Body of pancreas (tissue), 4 donors: ENCODE measurements at regions not wholly inside any gene's neighbourhood (a gene's known extent, or its start where the extent isn't known, plus 50 kb on each side); places are given as distances from the start of the nearest gene placed in this dataset.

Experiments used
- ATAC-seq: fragments of 150-250 bp; one replicate; pipeline ENCODE4 v1.9.1; 2016
- DNase-seq, 4 donors: peaks; one replicate each; pipeline ENCODE4 v3.0.0-alpha.2; 2019
- H3K27ac ChIP-seq, 4 donors: fragments of 200-600 bp; sonication (generic); 1 replicate in 3 of 4; 2 replicates in 1 of 4; pipeline versions ENCODE4 v1.5.1 to v1.6.1; 2016 to 2019; ENCODE audit warnings: mild to moderate bottlenecking in 1 of 4, mixed read lengths in 1 of 4, moderate library complexity in 1 of 4
- H3K27me3 ChIP-seq, 2 donors: fragments of 200-600 bp; sonication (generic); one replicate each; pipeline ENCODE4 v1.6.0; 2016; ENCODE audit warnings: mild to moderate bottlenecking in 1 of 2
- H3K36me3 ChIP-seq, 2 donors: fragments of 200-600 bp; sonication (generic); replicated peaks in 1 of 2; 2 replicates each; pipeline ENCODE4 v1.5.1; 2016; ENCODE audit warnings: low read depth in 2 of 2; ENCODE audit not compliant: insufficient read depth in 1 of 2
- H3K4me1 ChIP-seq: fragments of 200-600 bp; sonication (generic); one replicate; pipeline ENCODE4 v1.6.0; 2016
- H3K4me3 ChIP-seq, 2 donors: fragments of 200-600 bp; sonication (generic); 1 replicate in 1 of 2; 2 replicates in 1 of 2; pipeline ENCODE4 v1.5.1; 2016 to 2019
- H3K9me3 ChIP-seq, 3 donors: fragments of 200-600 bp; sonication (generic); 1 replicate in 2 of 3; 2 replicates in 1 of 3; pipeline ENCODE4 v1.5.1; 2016
- POLR2A ChIP-seq, 3 donors: fragments of 450-650 bp; IDR thresholded peaks; one replicate each; pipeline ENCODE4 v1.6.1; 2016; ENCODE audit warnings: antibody characterized with exemption in 3 of 3, mild to moderate bottlenecking in 2 of 3
- WGBS, 2 donors: methylation state at CpG; one replicate each; pipeline ENCODE4 v1.1.5; 2017; 5-methylcytosine and 5-hydroxymethylcytosine counted together
- intact Hi-C: fragments of 100-400 bp; cut with DNase I; formaldehyde crosslinking; loops from one replicate; pipeline ENCODE4 v1.15.1; 2023
- TF ChIP-seq, protein P1 (sequence below), 7 experiments: fragments of 450-650 bp in 4 of 7; fragments of 200-600 bp in 3 of 7; sonication (generic) in 3 of 7; IDR thresholded peaks; one replicate each; pipeline ENCODE4 v1.5.1; 2016 to 2019; ENCODE audit warnings: antibody characterized with exemption in 7 of 7

DNA sequence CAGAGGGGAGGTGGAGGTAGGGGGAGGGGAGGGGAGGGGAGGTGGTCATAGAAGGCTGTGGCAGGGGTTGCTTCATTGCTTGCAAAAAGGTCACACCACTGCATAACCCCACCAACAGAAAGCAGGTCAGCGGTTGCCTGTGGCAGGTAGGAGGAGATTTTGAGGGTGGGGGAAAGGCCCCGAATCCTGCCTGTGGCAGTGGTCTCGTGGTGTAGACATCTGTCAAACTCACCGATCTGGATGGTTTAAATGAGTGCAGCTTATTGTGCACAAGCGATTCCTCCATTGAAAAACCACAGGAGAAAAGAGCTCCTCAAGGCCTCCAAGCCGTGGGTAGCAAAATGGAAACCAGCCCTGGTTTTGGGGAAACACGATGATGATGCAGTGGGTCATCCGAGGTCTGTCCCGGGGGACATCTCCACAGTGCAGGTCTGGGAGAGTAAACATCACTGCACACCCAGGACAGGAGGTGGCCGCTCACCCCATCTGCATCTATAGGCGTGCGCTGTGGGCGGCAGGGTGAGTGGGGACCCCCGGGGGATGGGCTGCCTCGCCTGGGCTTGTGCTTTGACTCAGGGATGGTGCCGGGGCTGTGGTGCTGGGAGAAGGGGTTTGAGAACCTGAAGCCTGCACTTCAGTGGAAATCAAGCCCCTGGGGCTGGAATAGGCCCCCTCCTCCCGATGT, 112.3 kb downstream of the CRYAA start:
- 64 to 73% methylated on average over 13 to 14 of the region's 17 CpGs for WGBS, 2 donors
- DNase-seq, result no peak
- no peaks in the 10 kb centered on the region for H3K27me3 ChIP-seq
- no peaks in the 10 kb centered on the region for H3K4me1 ChIP-seq
- H3K27ac ChIP-seq, result no peak overlapping the region
- H3K9me3 ChIP-seq, result no peaks in the 10 kb centered on the region
- H3K4me3 ChIP-seq, result no peak overlapping the region
- H3K36me3 ChIP-seq, result no peaks in the 10 kb centered on the region
- intact Hi-C loops, result no loop called here
- TF ChIP-seq POLR2A (IDR thresholded peaks at IDR 0.05), result no peak
- TF ChIP-seq, protein P1, sequence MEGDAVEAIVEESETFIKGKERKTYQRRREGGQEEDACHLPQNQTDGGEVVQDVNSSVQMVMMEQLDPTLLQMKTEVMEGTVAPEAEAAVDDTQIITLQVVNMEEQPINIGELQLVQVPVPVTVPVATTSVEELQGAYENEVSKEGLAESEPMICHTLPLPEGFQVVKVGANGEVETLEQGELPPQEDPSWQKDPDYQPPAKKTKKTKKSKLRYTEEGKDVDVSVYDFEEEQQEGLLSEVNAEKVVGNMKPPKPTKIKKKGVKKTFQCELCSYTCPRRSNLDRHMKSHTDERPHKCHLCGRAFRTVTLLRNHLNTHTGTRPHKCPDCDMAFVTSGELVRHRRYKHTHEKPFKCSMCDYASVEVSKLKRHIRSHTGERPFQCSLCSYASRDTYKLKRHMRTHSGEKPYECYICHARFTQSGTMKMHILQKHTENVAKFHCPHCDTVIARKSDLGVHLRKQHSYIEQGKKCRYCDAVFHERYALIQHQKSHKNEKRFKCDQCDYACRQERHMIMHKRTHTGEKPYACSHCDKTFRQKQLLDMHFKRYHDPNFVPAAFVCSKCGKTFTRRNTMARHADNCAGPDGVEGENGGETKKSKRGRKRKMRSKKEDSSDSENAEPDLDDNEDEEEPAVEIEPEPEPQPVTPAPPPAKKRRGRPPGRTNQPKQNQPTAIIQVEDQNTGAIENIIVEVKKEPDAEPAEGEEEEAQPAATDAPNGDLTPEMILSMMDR (IDR thresholded peaks at IDR 0.05), result no peak
- no peak for ATAC-seq

DNA sequence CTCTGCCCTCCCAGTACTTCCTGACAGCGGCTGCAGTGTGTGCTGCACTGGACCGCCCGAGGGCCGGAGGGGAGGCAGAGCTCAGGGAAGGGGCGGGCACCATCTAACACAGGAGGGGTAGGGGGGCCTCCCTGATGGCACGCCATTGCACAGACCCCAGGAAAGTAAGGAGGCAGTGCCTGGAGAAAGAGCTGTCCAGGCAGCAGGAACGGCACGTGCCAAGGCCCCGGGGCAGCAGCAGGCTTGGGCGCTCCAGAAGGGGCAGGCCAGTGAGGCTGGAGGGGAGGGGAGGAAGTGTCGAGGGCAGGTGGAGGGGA, 110.7 kb downstream of the CRYAA start:
- TF ChIP-seq POLR2A (IDR thresholded peaks at IDR 0.05), result no peak
- TF ChIP-seq, protein P1 (IDR thresholded peaks at IDR 0.05), result no peak
- DNase-seq, result no peak
- no peak for ATAC-seq

DNA sequence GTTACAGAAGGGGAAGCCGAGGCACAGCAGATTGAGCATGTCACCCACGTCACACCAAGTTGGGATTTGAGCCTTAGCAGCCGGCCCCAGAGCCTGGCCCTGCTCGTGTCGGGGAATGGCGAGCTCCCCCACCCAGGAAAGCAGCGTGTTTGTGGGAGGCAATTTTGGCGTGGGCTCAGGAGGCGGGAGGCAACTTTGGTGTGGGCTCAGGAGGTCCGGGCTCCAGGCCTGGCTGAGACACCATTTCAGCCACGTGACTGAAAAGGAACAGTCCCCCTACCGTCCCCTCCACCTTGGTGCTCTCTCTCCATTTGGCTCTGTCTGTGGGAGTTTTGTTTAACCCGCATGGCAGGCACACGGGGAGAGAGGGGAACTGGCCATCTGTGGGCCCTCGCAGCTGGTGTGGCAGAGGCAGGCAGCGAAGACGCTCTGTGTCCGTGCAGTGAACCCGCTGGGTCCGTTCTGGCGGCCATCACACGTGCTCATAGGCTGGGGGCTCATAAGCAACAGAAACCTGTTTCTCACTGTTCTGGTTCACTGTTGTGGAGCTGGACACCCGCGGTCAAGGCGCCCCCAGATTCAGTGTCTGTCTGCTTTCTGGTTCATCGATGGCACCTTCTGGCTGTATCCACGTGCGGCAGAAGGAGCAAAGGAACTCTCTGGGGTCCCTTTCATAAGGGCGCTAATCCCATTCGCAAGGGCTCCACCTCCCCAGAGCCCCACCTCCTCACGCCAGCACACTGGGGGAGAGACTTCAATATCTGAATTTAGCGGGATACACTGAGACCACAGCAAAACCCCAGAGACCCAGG, 110.2 kb downstream of the CRYAA start:
- no peak for DNase-seq
- ATAC-seq, result no peak
- Histone ChIP-seq H3K27me3 (no peaks in the 10 kb centered on the region), H3K4me3 (no peak overlapping the region), H3K4me1 (no peaks in the 10 kb centered on the region), H3K27ac (no peak overlapping the region), H3K9me3 (no peaks in the 10 kb centered on the region), H3K36me3 (no peaks in the 10 kb centered on the region)
- WGBS, 2 donors, result 69 to 78% methylated on average over 17 to 31 of the region's 32 CpGs
- TF ChIP-seq, protein P1 (IDR thresholded peaks at IDR 0.05), result no peak
- TF ChIP-seq POLR2A (IDR thresholded peaks at IDR 0.05), result no peak
- intact Hi-C loops, result no loop called here

More for the DNA sequence above, 110.7 kb downstream of the CRYAA start:
- Histone ChIP-seq H3K36me3 (no peaks in the 10 kb centered on the region), H3K9me3 (no peaks in the 10 kb centered on the region), H3K27me3 (no peaks in the 10 kb centered on the region), H3K4me3 (no peak overlapping the region), H3K4me1 (no peaks in the 10 kb centered on the region), H3K27ac (no peak overlapping the region)
- intact Hi-C loops, result no loop called here
- 73 to 98% methylated on average over 6 to 10 of the region's 11 CpGs for WGBS, 2 donors

DNA sequence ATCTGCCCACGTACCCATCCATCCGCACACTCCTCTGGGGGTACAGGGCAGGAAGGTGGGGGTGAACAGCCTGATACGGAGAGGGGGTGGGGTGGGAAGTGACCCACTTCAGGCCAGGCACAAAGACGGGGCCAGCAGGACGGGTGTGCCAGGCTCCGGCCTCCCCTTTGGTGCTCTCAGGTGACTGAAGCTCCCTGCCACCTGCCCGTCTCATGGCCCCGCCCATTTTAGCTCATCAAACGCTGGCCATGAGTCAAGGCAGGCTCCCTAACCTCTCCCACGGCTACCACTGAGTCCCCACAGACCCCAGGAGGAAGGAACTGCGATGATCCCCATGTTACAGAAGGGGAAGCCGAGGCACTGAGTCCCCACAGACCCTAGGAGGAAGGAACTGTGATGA, 109.6 kb downstream of the CRYAA start:
- 46 to 47% methylated on average over 11 to 12 of the region's 12 CpGs for WGBS, 2 donors
- Histone ChIP-seq H3K4me3 (no peak overlapping the region), H3K27me3 (no peaks in the 10 kb centered on the region), H3K4me1 (no peaks in the 10 kb centered on the region), H3K27ac (no peak overlapping the region), H3K36me3 (no peaks in the 10 kb centered on the region), H3K9me3 (no peaks in the 10 kb centered on the region)
- no peak for DNase-seq
- intact Hi-C loops, result no loop called here
- ATAC-seq, result no peak
- no peak for TF ChIP-seq POLR2A (IDR thresholded peaks at IDR 0.05)
- TF ChIP-seq, protein P1 (IDR thresholded peaks at IDR 0.05), result no peak
